22Rv1 (cell line): ENCODE measurements at regions not wholly inside any gene's neighbourhood (a gene's known extent, or its start where the extent isn't known, plus 50 kb on each side); places are given as distances from the start of the nearest gene placed in this dataset.

Experiments
- ZFX ChIP-seq: fragments of 450-650 bp; IDR thresholded peaks from 2 replicates; pipeline ENCODE4 v1.6.1; 2017; ENCODE audit warnings: antibody characterized with exemption, borderline replicate concordance
- TF ChIP-seq, protein P1 (sequence below): fragments of 450-650 bp; IDR thresholded peaks from 2 replicates; pipeline ENCODE4 v1.5.1; 2017; ENCODE audit warnings: mild to moderate bottlenecking

DNA sequence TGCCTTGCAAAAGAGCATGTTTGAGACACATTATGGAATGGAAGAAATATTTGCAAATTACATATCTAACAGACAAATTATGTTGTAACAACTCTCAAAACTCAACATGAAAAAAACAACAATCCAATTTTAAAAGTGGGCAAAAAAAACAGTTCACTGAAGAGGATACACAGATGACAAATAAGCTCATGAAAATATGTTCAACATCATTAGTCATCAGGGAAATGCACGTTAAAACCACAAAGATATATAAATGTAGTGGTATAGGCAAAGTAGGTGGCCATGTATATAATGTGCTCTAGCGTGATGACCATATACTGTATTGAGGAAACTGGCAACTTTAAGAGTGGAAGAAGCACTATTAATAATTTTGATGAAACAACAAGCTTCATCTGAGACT, 220.1 kb downstream of the IRS1 start:
- TF ChIP-seq, protein P1, sequence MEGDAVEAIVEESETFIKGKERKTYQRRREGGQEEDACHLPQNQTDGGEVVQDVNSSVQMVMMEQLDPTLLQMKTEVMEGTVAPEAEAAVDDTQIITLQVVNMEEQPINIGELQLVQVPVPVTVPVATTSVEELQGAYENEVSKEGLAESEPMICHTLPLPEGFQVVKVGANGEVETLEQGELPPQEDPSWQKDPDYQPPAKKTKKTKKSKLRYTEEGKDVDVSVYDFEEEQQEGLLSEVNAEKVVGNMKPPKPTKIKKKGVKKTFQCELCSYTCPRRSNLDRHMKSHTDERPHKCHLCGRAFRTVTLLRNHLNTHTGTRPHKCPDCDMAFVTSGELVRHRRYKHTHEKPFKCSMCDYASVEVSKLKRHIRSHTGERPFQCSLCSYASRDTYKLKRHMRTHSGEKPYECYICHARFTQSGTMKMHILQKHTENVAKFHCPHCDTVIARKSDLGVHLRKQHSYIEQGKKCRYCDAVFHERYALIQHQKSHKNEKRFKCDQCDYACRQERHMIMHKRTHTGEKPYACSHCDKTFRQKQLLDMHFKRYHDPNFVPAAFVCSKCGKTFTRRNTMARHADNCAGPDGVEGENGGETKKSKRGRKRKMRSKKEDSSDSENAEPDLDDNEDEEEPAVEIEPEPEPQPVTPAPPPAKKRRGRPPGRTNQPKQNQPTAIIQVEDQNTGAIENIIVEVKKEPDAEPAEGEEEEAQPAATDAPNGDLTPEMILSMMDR, result no peak
- no peak for TF ChIP-seq ZFX
